Smooth muscle cell (in vitro differentiated cells): ENCODE measurements at regions not wholly inside any gene's neighbourhood (a gene's known extent, or its start where the extent isn't known, plus 50 kb on each side); places are given as distances from the start of the nearest gene placed in this dataset.

Source experiments
- DNase-seq: peaks from one replicate; lab custom pipeline; 2025; ENCODE audit not compliant: unreplicated experiment; lab: John Stamatoyannopoulos, UW
- H2AFZ ChIP-seq: fragments of 200-600 bp; sonication (generic); 2 replicates; pipeline ENCODE4 v1.6.0; 2016; ENCODE audit warnings: antibody characterized with exemption, low read depth, mild to moderate bottlenecking
- H3F3A ChIP-seq: fragments of 200-600 bp; sonication (generic); 2 replicates; pipeline ENCODE4 v1.6.0; 2017; ENCODE audit warnings: antibody characterized with exemption, low read depth
- H3K27ac ChIP-seq: fragments of 200-600 bp; sonication (generic); 2 replicates; pipeline ENCODE4 v1.5.1; 2016; ENCODE audit warnings: low read depth, mild to moderate bottlenecking
- H3K27me3 ChIP-seq: fragments of 200-600 bp; sonication (generic); 2 replicates; pipeline ENCODE4 v1.6.1; 2016; ENCODE audit warnings: low read depth, mild to moderate bottlenecking
- H3K36me3 ChIP-seq: fragments of 200-600 bp; sonication (generic); 2 replicates; pipeline ENCODE4 v1.5.1; 2016; ENCODE audit warnings: low read depth
- H3K4me1 ChIP-seq: fragments of 200-600 bp; sonication (generic); 2 replicates; pipeline ENCODE4 v1.5.1; 2016; ENCODE audit warnings: low read depth
- H3K4me2 ChIP-seq: fragments of 200-600 bp; sonication (generic); 2 replicates; pipeline ENCODE4 v1.6.0; 2016; ENCODE audit warnings: mild to moderate bottlenecking
- H3K4me3 ChIP-seq: fragments of 200-600 bp; sonication (generic); 2 replicates; pipeline ENCODE4 v1.5.1; 2016; ENCODE audit warnings: mild to moderate bottlenecking
- H3K79me2 ChIP-seq: fragments of 200-600 bp; sonication (generic); 2 replicates; pipeline ENCODE4 v1.6.0; 2016; ENCODE audit warnings: low read depth, mild to moderate bottlenecking
- H3K9ac ChIP-seq: fragments of 200-600 bp; sonication (generic); 2 replicates; pipeline ENCODE4 v1.6.0; 2016; ENCODE audit warnings: low read depth
- H3K9me3 ChIP-seq: fragments of 200-600 bp; sonication (generic); replicated peaks from 2 replicates; pipeline ENCODE4 v1.5.1; 2016; ENCODE audit warnings: low read depth
- H4K20me1 ChIP-seq: fragments of 200-600 bp; sonication (generic); 2 replicates; pipeline ENCODE4 v1.6.0; 2016; ENCODE audit warnings: low read depth
- CTCF ChIP-seq: fragments of 200-600 bp; sonication (generic); IDR thresholded peaks from 2 replicates; pipeline ENCODE4 v1.5.1; 2017; ENCODE audit warnings: borderline replicate concordance, mild to moderate bottlenecking, antibody characterized with exemption; ENCODE audit not compliant: insufficient read depth, poor library complexity, severe bottlenecking
- WGBS: methylation state at CpG from one replicate; pipeline ENCODE4 v1.1.7; 2016; ENCODE audit warnings: low lambda C conversion rate; 5-methylcytosine and 5-hydroxymethylcytosine counted together

DNA sequence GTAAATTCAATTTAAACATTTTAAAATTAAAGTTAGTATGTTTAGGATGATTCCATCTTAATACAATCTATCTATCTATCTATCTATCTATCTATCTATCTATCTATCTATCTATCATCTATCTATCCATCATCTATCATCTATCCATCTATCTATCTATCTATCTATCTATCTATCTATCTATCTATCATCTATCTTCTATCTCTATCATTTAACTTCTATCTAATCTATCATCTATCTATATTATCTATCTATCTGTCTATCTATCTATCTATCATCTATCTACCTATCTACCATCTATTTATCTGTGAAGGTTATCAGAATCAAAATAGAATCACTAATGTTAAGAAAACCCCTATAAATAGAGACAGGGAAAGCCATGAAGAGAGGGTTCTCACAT, 78.3 kb downstream of the RAMP3 start:
- Histone ChIP-seq H3K9ac (no peak overlapping the region), H3K4me2 (no peak overlapping the region), H2AFZ (no peak overlapping the region), H3K9me3 (no peaks in the 10 kb centered on the region), H3K27ac (no peak overlapping the region), H3F3A (no peaks in the 10 kb centered on the region), H3K79me2 (no peaks in the 10 kb centered on the region), H3K27me3 (peaks cover 37% of the 10 kb centered on the region), H4K20me1 (no peaks in the 10 kb centered on the region), H3K4me3 (no peak overlapping the region), H3K4me1 (no peaks in the 10 kb centered on the region), H3K36me3 (no peaks in the 10 kb centered on the region)
- no peak for DNase-seq
- no peak for TF ChIP-seq CTCF

- 50% methylated on average over 1 of the region's 1 CpG for WGBS
- Histone ChIP-seq H4K20me1 (no peaks in the 10 kb centered on the region), H3K79me2 (no peaks in the 10 kb centered on the region), H3K36me3 (no peaks in the 10 kb centered on the region), H3K27ac (no peak overlapping the region), H2AFZ (no peak overlapping the region), H3K4me1 (no peaks in the 10 kb centered on the region), H3K27me3 (peaks cover 41% of the 10 kb centered on the region), H3K4me3 (no peak overlapping the region), H3K9ac (no peak overlapping the region), H3K9me3 (no peaks in the 10 kb centered on the region), H3K4me2 (no peak overlapping the region), H3F3A (no peaks in the 10 kb centered on the region)
- no peak for DNase-seq
- no peak for TF ChIP-seq CTCF
These were observed 79.1 kb downstream of the RAMP3 start for GRCh38 chr7:45236666-45237065.

DNA sequence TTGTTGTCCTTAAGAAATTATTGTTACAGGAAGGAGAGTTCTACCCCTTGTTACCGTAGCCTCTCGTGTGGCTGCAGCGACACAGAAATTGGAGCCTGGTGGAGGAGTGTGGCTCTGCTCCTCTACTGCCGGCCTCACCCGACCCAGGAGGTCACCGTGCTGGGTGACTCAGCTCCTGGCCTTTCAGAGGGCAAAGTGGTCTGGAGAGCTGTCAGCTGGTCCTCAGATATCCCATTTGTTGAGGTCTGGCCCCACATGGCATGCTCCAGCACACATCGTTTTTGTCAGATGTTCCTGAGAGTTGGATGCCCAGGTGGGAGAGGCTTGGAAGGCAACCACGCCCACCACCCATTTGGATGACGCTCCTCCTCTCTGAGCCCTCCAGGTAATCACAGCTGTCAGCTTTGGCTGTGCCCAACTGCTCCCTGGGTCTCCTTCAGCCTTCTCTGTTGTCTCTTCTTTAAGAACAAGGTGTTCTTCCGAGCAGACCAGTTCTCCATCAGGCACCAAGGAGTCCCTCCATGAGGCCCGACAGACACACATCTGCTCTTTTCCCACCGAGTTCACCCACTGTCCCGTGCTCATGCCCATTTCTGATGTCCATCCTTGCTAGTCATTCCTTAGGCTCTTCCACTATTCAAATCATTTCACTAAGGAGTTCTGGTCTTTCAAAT, 80.3 kb downstream of the RAMP3 start:
- H4K20me1 ChIP-seq, result no peaks in the 10 kb centered on the region
- H3K4me1 ChIP-seq, result no peaks in the 10 kb centered on the region
- DNase-seq, result no peak
- H3K4me2 ChIP-seq, result no peak overlapping the region
- H3K27me3 ChIP-seq, result peaks cover 41% of the 10 kb centered on the region
- TF ChIP-seq CTCF, result no peak
- H2AFZ ChIP-seq, result no peak overlapping the region
- no peak overlapping the region for H3K4me3 ChIP-seq
- no peaks in the 10 kb centered on the region for H3K9me3 ChIP-seq
- H3K9ac ChIP-seq, result no peak overlapping the region
- WGBS, result 78% methylated on average over 13 of the region's 13 CpGs
- H3K27ac ChIP-seq, result no peak overlapping the region
- no peaks in the 10 kb centered on the region for H3F3A ChIP-seq
- H3K79me2 ChIP-seq, result no peaks in the 10 kb centered on the region
- H3K36me3 ChIP-seq, result no peaks in the 10 kb centered on the region

- no peak for DNase-seq
- H2AFZ ChIP-seq, result no peak overlapping the region
- no peak overlapping the region for H3K9ac ChIP-seq
- H3K27ac ChIP-seq, result no peak overlapping the region
- H3K9me3 ChIP-seq, result no peaks in the 10 kb centered on the region
- no peak overlapping the region for H3K4me2 ChIP-seq
- no peaks in the 10 kb centered on the region for H4K20me1 ChIP-seq
- no peaks in the 10 kb centered on the region for H3K36me3 ChIP-seq
- H3K79me2 ChIP-seq, result no peaks in the 10 kb centered on the region
- H3K4me1 ChIP-seq, result no peaks in the 10 kb centered on the region
- no peaks in the 10 kb centered on the region for H3F3A ChIP-seq
- H3K4me3 ChIP-seq, result no peak overlapping the region
- peaks cover 32% of the 10 kb centered on the region for H3K27me3 ChIP-seq
- 82% methylated on average over 5 of the region's 5 CpGs for WGBS
- TF ChIP-seq CTCF, result no peak
These were observed 81.2 kb downstream of the RAMP3 start for GRCh38 chr7:45238806-45239205.
